HEK293 (cell line): ENCODE measurements at regions not wholly inside any gene's neighbourhood (a gene's known extent, or its start where the extent isn't known, plus 50 kb on each side); places are given as distances from the start of the nearest gene placed in this dataset.

ENCODE experiments used
- CTCF ChIA-PET: fragments of 350-600 bp; formaldehyde crosslinking; extraction: SDS; loops from one replicate; lab custom pipeline; 2021; ENCODE audit warnings: antibody characterized with exemption; lab: Yijun Ruan, JAX
- POLR2A ChIA-PET: fragments of 300-600 bp; formaldehyde crosslinking; extraction: SDS; loops from one replicate; lab custom pipeline; 2020; ENCODE audit warnings: antibody characterized with exemption, inconsistent platforms; lab: Yijun Ruan, JAX
- H3K27ac ChIP-seq: fragments of 200-500 bp; sonication (Bioruptor generic); 2 replicates; pipeline ENCODE4 v1.5.1; 2014; ENCODE audit warnings: low read depth, low read length, control low read depth, inconsistent platforms; ENCODE audit errors: extremely low read depth
- H3K36me3 ChIP-seq, 2 experiments: fragments of 200-500 bp in 1 of 2; sonication (Bioruptor generic) in 1 of 2; 1 replicate in 1 of 2; 2 replicates in 1 of 2; pipeline ENCODE4 v1.5.1; 2014 to 2017; ENCODE audit warnings: inconsistent platforms in 2 of 2, low read length in 2 of 2; ENCODE audit not compliant: control insufficient read depth in 2 of 2, insufficient read depth in 1 of 2
- H3K4me1 ChIP-seq: fragments of 200-500 bp; sonication (Bioruptor generic); 2 replicates; pipeline ENCODE4 v1.5.1; 2014; ENCODE audit warnings: mild to moderate bottlenecking, low read length, inconsistent platforms; ENCODE audit not compliant: control insufficient read depth, insufficient read depth
- H3K4me3 ChIP-seq: 2 replicates; pipeline ENCODE4 v1.5.1; 2011; ENCODE audit warnings: low read depth, mild to moderate bottlenecking, control low read depth, low read length, moderate library complexity
- H3K9me3 ChIP-seq: fragments of 200-500 bp; sonication (Bioruptor generic); 2 replicates; pipeline ENCODE4 v1.5.1; 2014; ENCODE audit warnings: low read depth, low read length, inconsistent platforms; ENCODE audit not compliant: control insufficient read depth, insufficient read depth
- FEZF1 ChIP-seq: fragments of 450-650 bp; formaldehyde crosslinking; IDR thresholded peaks from 2 replicates; pipeline ENCODE4 v1.5.1; 2016; ENCODE audit warnings: missing biosample characterization, missing genetic modification characterization
- GLIS1 ChIP-seq: fragments of 450-650 bp; formaldehyde crosslinking; IDR thresholded peaks from 2 replicates; pipeline ENCODE4 v1.5.1; 2016; ENCODE audit warnings: missing biosample characterization, missing genetic modification characterization
- HOXD13 ChIP-seq: sonication (generic); formaldehyde crosslinking; IDR thresholded peaks from 2 replicates; pipeline ENCODE4 v1.8.0; 2022; ENCODE audit warnings: missing genetic modification reagents, borderline replicate concordance
- KLF10 ChIP-seq: fragments of 450-650 bp; IDR thresholded peaks from 2 replicates; pipeline ENCODE4 v1.5.1; 2018; ENCODE audit warnings: missing biosample characterization, mild to moderate bottlenecking, missing genetic modification characterization
- SP7 ChIP-seq: fragments of 450-650 bp; formaldehyde crosslinking; IDR thresholded peaks from 2 replicates; pipeline ENCODE4 v1.5.1; 2016; ENCODE audit warnings: missing biosample characterization, missing genetic modification characterization
- TCF7L2 ChIP-seq: IDR thresholded peaks from 2 replicates; pipeline ENCODE4 v1.6.1; 2011; ENCODE audit warnings: low read depth, mild to moderate bottlenecking, inconsistent platforms, low read length, moderate library complexity, borderline replicate concordance
- WT1 ChIP-seq: fragments of 450-650 bp; formaldehyde crosslinking; IDR thresholded peaks from 2 replicates; pipeline ENCODE4 v1.5.1; 2016; ENCODE audit warnings: missing biosample characterization, missing genetic modification characterization
- YY1 ChIP-seq: fragments of 450-650 bp; formaldehyde crosslinking; IDR thresholded peaks from 2 replicates; pipeline ENCODE4 v1.5.1; 2018; ENCODE audit warnings: missing biosample characterization, missing genetic modification characterization
- ZBTB21 ChIP-seq: fragments of 450-650 bp; formaldehyde crosslinking; IDR thresholded peaks from 2 replicates; pipeline ENCODE4 v1.5.1; 2017; ENCODE audit warnings: missing biosample characterization, missing genetic modification characterization
- ZBTB48 ChIP-seq: fragments of 450-650 bp; formaldehyde crosslinking; IDR thresholded peaks from 2 replicates; pipeline ENCODE4 v1.5.1; 2016; ENCODE audit warnings: missing biosample characterization, missing genetic modification characterization
- ZFP41 ChIP-seq: fragments of 450-650 bp; formaldehyde crosslinking; IDR thresholded peaks from 2 replicates; pipeline ENCODE4 v1.5.1; 2016; ENCODE audit warnings: missing biosample characterization, missing genetic modification characterization, borderline replicate concordance
- ZNF10 ChIP-seq: fragments of 450-650 bp; formaldehyde crosslinking; IDR thresholded peaks from 2 replicates; pipeline ENCODE4 v1.5.1; 2017; ENCODE audit warnings: missing biosample characterization, missing genetic modification characterization
- ZNF132 ChIP-seq: fragments of 450-650 bp; formaldehyde crosslinking; IDR thresholded peaks from 2 replicates; pipeline ENCODE4 v1.5.1; 2017; ENCODE audit warnings: missing biosample characterization, missing genetic modification characterization, borderline replicate concordance
- ZNF221 ChIP-seq: fragments of 450-650 bp; formaldehyde crosslinking; IDR thresholded peaks from 2 replicates; pipeline ENCODE4 v1.5.1; 2017; ENCODE audit warnings: missing biosample characterization, missing genetic modification characterization, borderline replicate concordance
- ZNF223 ChIP-seq: fragments of 450-650 bp; formaldehyde crosslinking; IDR thresholded peaks from 2 replicates; pipeline ENCODE4 v1.5.1; 2016; ENCODE audit warnings: missing biosample characterization, missing genetic modification characterization
- ZNF366 ChIP-seq: fragments of 450-650 bp; formaldehyde crosslinking; conservative IDR thresholded peaks from 2 replicates; pipeline ENCODE4 v1.5.1; 2016; ENCODE audit warnings: missing biosample characterization, missing genetic modification characterization
- ZNF521 ChIP-seq: fragments of 450-650 bp; formaldehyde crosslinking; IDR thresholded peaks from 2 replicates; pipeline ENCODE4 v1.5.1; 2017; ENCODE audit warnings: missing biosample characterization, mild to moderate bottlenecking, missing genetic modification characterization
- ZNF529 ChIP-seq: fragments of 450-650 bp; formaldehyde crosslinking; IDR thresholded peaks from 2 replicates; pipeline ENCODE4 v1.5.1; 2017; ENCODE audit warnings: missing genetic modification characterization, missing biosample characterization; ENCODE audit not compliant: insufficient replicate concordance
- ZNF596 ChIP-seq: fragments of 450-650 bp; IDR thresholded peaks from 2 replicates; pipeline ENCODE4 v1.5.0; 2018; ENCODE audit warnings: missing biosample characterization, mild to moderate bottlenecking, missing genetic modification characterization, moderate library complexity
- ZNF658 ChIP-seq: fragments of 450-650 bp; formaldehyde crosslinking; IDR thresholded peaks from 2 replicates; pipeline ENCODE4; 2016; ENCODE audit warnings: missing biosample characterization, missing genetic modification characterization
- ZNF670 ChIP-seq: fragments of 450-650 bp; formaldehyde crosslinking; IDR thresholded peaks from 2 replicates; pipeline ENCODE4 v1.5.1; 2016; ENCODE audit warnings: missing biosample characterization, missing genetic modification characterization, low read depth
- ZNF768 ChIP-seq: fragments of 450-650 bp; formaldehyde crosslinking; IDR thresholded peaks from 2 replicates; pipeline ENCODE4 v1.5.1; 2018; ENCODE audit warnings: missing biosample characterization, mild to moderate bottlenecking, missing genetic modification characterization
- ZXDB ChIP-seq: fragments of 450-650 bp; formaldehyde crosslinking; IDR thresholded peaks from 2 replicates; pipeline ENCODE4 v1.5.1; 2016; ENCODE audit warnings: missing biosample characterization, missing genetic modification characterization
- TF ChIP-seq, protein P1 (sequence below): fragments of 450-650 bp; IDR thresholded peaks from 2 replicates; pipeline ENCODE4 v1.5.1; 2018; ENCODE audit warnings: missing biosample characterization, missing genetic modification characterization
- TF ChIP-seq, protein P2 (sequence below): fragments of 450-650 bp; formaldehyde crosslinking; IDR thresholded peaks from 2 replicates; pipeline ENCODE4 v1.5.1; 2016; ENCODE audit warnings: missing biosample characterization, missing genetic modification characterization, borderline replicate concordance
- TF ChIP-seq, protein P3 (sequence below): fragments of 450-650 bp; formaldehyde crosslinking; IDR thresholded peaks from 2 replicates; pipeline ENCODE4 v1.5.1; 2016; ENCODE audit warnings: missing biosample characterization, missing genetic modification characterization
- TF ChIP-seq, protein P4 (sequence below): fragments of 450-650 bp; formaldehyde crosslinking; IDR thresholded peaks from 2 replicates; pipeline ENCODE4 v1.5.1; 2017; ENCODE audit warnings: missing biosample characterization, missing genetic modification characterization
- TF ChIP-seq, protein P5 (sequence below): fragments of 450-650 bp; formaldehyde crosslinking; IDR thresholded peaks from 2 replicates; pipeline ENCODE4 v1.5.1; 2016; ENCODE audit warnings: missing biosample characterization, missing genetic modification characterization

DNA sequence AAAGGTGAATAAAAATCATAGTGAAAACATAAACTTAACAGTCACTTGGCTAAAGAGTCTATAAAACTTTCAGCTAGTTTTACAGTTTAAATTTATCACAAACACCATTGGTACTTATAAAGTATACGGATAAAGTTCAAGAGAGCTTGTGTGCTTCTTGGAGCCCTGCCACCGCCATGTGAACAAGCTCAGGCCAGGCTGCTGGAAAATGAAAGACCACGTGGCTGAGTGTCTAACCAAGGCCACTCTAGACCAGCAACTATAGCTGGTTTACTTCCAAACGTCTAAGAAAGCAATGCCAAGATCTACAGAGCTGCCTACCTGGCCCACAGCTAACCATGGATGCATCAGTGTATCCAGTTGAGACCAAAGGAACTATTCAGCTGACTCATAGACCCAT, 66.3 kb upstream of the API5 start:
- POLR2A ChIA-PET = no interaction called here
- no peaks in the 10 kb centered on the region for H3K36me3 ChIP-seq
- no peak overlapping the region for H3K27ac ChIP-seq
- no peaks in the 10 kb centered on the region for H3K4me1 ChIP-seq
- CTCF ChIA-PET = interaction anchor here (0.6 to 1.7 kb wide), 3 partner anchors 38 to 329 kb away, joined by 3 to 5 read pairs (median 3); no protein-coding TSS in a partner anchor
- TF ChIP-seq TCF7L2 (no peak), ZNF521 (no peak), ZBTB48 (tag by site-specific recombination) (no peak), ZNF223 (tag by site-specific recombination) (no peak), ZNF10 (tag by site-specific recombination) (no peak), FEZF1 (no peak), ZNF658 (tag by site-specific recombination) (no peak), ZNF670 (tag by site-specific recombination) (no peak), WT1 (no peak)
- TF ChIP-seq, protein P1, sequence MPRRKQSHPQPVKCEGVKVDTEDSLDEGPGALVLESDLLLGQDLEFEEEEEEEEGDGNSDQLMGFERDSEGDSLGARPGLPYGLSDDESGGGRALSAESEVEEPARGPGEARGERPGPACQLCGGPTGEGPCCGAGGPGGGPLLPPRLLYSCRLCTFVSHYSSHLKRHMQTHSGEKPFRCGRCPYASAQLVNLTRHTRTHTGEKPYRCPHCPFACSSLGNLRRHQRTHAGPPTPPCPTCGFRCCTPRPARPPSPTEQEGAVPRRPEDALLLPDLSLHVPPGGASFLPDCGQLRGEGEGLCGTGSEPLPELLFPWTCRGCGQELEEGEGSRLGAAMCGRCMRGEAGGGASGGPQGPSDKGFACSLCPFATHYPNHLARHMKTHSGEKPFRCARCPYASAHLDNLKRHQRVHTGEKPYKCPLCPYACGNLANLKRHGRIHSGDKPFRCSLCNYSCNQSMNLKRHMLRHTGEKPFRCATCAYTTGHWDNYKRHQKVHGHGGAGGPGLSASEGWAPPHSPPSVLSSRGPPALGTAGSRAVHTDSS = no peak
- TF ChIP-seq, protein P2, sequence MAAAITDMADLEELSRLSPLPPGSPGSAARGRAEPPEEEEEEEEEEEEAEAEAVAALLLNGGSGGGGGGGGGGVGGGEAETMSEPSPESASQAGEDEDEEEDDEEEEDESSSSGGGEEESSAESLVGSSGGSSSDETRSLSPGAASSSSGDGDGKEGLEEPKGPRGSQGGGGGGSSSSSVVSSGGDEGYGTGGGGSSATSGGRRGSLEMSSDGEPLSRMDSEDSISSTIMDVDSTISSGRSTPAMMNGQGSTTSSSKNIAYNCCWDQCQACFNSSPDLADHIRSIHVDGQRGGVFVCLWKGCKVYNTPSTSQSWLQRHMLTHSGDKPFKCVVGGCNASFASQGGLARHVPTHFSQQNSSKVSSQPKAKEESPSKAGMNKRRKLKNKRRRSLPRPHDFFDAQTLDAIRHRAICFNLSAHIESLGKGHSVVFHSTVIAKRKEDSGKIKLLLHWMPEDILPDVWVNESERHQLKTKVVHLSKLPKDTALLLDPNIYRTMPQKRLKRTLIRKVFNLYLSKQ (tag by site-specific recombination) = no peak
- no peak overlapping the region for H3K4me3 ChIP-seq
- H3K9me3 ChIP-seq = no peaks in the 10 kb centered on the region

DNA sequence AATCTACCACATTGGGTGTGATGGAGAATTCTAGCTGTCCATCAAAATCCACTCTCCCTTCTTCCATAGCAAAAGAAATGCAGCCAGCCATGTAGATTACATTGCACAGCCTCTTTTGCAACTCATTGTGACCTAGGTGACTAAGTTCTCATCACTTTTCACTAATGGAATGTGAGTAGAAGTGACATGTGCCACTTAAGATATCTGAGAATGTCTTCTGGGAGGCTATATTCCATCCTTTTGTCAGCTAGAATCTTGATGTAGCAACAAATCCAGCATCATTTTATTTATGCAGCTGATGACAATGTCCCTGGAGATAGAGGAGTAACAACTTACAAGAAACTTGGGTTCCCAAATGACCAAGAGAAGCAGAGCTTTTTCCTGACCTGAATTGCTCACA, 61.5 kb upstream of the API5 start:
- H3K9me3 ChIP-seq = no peaks in the 10 kb centered on the region
- no peak overlapping the region for H3K27ac ChIP-seq
- H3K36me3 ChIP-seq = no peaks in the 10 kb centered on the region
- POLR2A ChIA-PET = no interaction called here
- TF ChIP-seq ZNF596 (no peak), ZXDB (tag by site-specific recombination) (no peak), HOXD13 (CRISPR knock-in tag) (no peak), ZNF768 (tag by site-specific recombination) (no peak), YY1 (no peak), ZBTB21 (tag by site-specific recombination) (no peak)
- TF ChIP-seq, protein P3, sequence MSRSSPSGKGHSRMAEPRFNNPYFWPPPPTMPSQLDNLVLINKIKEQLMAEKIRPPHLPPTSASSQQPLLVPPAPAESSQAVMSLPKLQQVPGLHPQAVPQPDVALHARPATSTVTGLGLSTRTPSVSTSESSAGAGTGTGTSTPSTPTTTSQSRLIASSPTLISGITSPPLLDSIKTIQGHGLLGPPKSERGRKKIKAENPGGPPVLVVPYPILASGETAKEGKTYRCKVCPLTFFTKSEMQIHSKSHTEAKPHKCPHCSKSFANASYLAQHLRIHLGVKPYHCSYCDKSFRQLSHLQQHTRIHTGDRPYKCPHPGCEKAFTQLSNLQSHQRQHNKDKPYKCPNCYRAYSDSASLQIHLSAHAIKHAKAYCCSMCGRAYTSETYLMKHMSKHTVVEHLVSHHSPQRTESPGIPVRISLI = no peak
- CTCF ChIA-PET = interaction anchor here (1.7 kb wide), 1 partner anchor 32 kb away, joined by 5 read pairs; no protein-coding TSS in a partner anchor
- H3K4me3 ChIP-seq = no peak overlapping the region
- no peaks in the 10 kb centered on the region for H3K4me1 ChIP-seq

DNA sequence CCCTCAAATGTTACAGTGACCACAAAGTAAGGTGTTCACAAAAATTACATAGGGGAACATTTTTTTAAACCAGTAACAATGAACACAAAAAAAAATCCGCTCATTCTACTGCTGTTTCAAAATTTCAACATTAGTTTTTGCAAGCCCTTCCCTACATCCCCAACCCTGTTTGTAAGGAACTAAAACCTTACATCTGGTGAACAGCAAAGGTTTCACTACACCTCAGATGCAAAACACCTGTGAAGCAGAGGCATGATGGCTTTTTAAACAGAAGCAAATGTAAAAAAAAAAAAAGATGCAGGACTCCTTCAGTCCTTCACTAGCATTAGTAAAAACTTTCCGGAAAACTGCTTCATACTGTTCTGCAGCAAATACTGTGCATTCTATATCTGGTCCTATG, 50.0 kb upstream of the API5 start:
- TF ChIP-seq, protein P4, sequence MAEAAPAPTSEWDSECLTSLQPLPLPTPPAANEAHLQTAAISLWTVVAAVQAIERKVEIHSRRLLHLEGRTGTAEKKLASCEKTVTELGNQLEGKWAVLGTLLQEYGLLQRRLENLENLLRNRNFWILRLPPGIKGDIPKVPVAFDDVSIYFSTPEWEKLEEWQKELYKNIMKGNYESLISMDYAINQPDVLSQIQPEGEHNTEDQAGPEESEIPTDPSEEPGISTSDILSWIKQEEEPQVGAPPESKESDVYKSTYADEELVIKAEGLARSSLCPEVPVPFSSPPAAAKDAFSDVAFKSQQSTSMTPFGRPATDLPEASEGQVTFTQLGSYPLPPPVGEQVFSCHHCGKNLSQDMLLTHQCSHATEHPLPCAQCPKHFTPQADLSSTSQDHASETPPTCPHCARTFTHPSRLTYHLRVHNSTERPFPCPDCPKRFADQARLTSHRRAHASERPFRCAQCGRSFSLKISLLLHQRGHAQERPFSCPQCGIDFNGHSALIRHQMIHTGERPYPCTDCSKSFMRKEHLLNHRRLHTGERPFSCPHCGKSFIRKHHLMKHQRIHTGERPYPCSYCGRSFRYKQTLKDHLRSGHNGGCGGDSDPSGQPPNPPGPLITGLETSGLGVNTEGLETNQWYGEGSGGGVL (tag by site-specific recombination) = no peak
- TF ChIP-seq ZNF529 (tag by site-specific recombination) = no peak
- no peak for TF ChIP-seq ZNF132 (tag by site-specific recombination)
- TF ChIP-seq KLF10 (tag by site-specific recombination) = no peak
- TF ChIP-seq, protein P5, sequence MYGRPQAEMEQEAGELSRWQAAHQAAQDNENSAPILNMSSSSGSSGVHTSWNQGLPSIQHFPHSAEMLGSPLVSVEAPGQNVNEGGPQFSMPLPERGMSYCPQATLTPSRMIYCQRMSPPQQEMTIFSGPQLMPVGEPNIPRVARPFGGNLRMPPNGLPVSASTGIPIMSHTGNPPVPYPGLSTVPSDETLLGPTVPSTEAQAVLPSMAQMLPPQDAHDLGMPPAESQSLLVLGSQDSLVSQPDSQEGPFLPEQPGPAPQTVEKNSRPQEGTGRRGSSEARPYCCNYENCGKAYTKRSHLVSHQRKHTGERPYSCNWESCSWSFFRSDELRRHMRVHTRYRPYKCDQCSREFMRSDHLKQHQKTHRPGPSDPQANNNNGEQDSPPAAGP (tag by site-specific recombination) = no peak
- TF ChIP-seq ZFP41 (tag by site-specific recombination) = no peak
- TF ChIP-seq ZNF366 (tag by site-specific recombination) = no peak
- no peak for TF ChIP-seq SP7 (tag by site-specific recombination)
- TF ChIP-seq ZNF221 (tag by site-specific recombination) = no peak
- TF ChIP-seq GLIS1 (tag by site-specific recombination) = no peak
- CTCF ChIA-PET = interaction anchor here (0.6 kb wide), 1 partner anchor 226 kb away, joined by 7 read pairs; no protein-coding TSS in a partner anchor
- Histone ChIP-seq H3K4me3 (no peak overlapping the region), H3K27ac (no peak overlapping the region), H3K36me3 (no peaks in the 10 kb centered on the region), H3K9me3 (no peaks in the 10 kb centered on the region), H3K4me1 (no peaks in the 10 kb centered on the region)
- POLR2A ChIA-PET = no interaction called here
